Gastrocnemius medialis (tissue), 4 donors: ENCODE measurements at regions not wholly inside any gene's neighbourhood (a gene's known extent, or its start where the extent isn't known, plus 50 kb on each side); places are given as distances from the start of the nearest gene placed in this dataset.

ENCODE experiments used
- ATAC-seq, 2 donors: fragments of 150-250 bp; one replicate each; pipeline ENCODE4 v1.9.1; 2016
- DNase-seq, 2 donors: peaks; one replicate each; pipeline ENCODE4 v3.0.0-alpha.2; 2019
- H3K27ac ChIP-seq, 4 donors: fragments of 200-600 bp; sonication (generic); 1 replicate in 1 of 4; 2 replicates in 3 of 4; pipeline ENCODE4 v1.5.1; 2016 to 2018; ENCODE audit warnings: mild to moderate bottlenecking in 2 of 4, moderate library complexity in 1 of 4
- H3K27me3 ChIP-seq, 3 donors: fragments of 200-600 bp; sonication (generic) in 2 of 3; 1 replicate in 1 of 3; 2 replicates in 2 of 3; pipeline versions ENCODE4 v1.5.1 to v1.6.0; 2016 to 2019; ENCODE audit warnings: mild to moderate bottlenecking in 1 of 3, moderate library complexity in 1 of 3
- H3K36me3 ChIP-seq, 2 donors: fragments of 200-600 bp; sonication (generic) in 1 of 2; one replicate each; pipeline ENCODE4 v1.5.1; 2017 to 2018
- H3K4me1 ChIP-seq, 2 donors: fragments of 200-600 bp; sonication (generic) in 1 of 2; one replicate each; pipeline ENCODE4 v1.5.1; 2016 to 2017; ENCODE audit warnings: mild to moderate bottlenecking in 2 of 2
- H3K4me3 ChIP-seq, 4 donors: fragments of 200-600 bp; sonication (generic) in 3 of 4; 1 replicate in 1 of 4; 2 replicates in 3 of 4; pipeline ENCODE4 v1.5.1; 2016 to 2019; ENCODE audit warnings: mild to moderate bottlenecking in 2 of 4
- H3K9me3 ChIP-seq, 3 donors: fragments of 200-600 bp; sonication (generic) in 2 of 3; 1 replicate in 1 of 3; 2 replicates in 2 of 3; pipeline ENCODE4 v1.5.1; 2016 to 2019
- CTCF ChIP-seq, 5 experiments: fragments of 450-650 bp in 3 of 5; fragments of 200-600 bp in 2 of 5; sonication (generic) in 2 of 5; IDR thresholded peaks in 4 of 5; conservative IDR thresholded peaks in 1 of 5; 1 replicate in 4 of 5; 2 replicates in 1 of 5; pipeline ENCODE4 v1.5.1; 2016 to 2019; ENCODE audit warnings: antibody characterized with exemption in 5 of 5, mild to moderate bottlenecking in 3 of 5, moderate library complexity in 3 of 5
- POLR2A ChIP-seq, 2 donors: fragments of 450-650 bp; IDR thresholded peaks; one replicate each; pipeline ENCODE4 v1.6.1; 2017; ENCODE audit warnings: antibody characterized with exemption in 2 of 2, mild to moderate bottlenecking in 2 of 2, moderate library complexity in 2 of 2
- in situ Hi-C, 4 donors: fragments of 200-750 bp; cut with MboI; loops; one replicate each; pipeline versions ENCODE4 v1.15.0 to v1.8.0; 2017; ENCODE audit warnings: low sequenced_read_pairs in 4 of 4
- intact Hi-C: fragments of 100-400 bp; cut with DNase I; formaldehyde crosslinking; loops from one replicate; pipeline ENCODE4 v1.15.1; 2023; ENCODE audit warnings: low total_unique reads

DNA sequence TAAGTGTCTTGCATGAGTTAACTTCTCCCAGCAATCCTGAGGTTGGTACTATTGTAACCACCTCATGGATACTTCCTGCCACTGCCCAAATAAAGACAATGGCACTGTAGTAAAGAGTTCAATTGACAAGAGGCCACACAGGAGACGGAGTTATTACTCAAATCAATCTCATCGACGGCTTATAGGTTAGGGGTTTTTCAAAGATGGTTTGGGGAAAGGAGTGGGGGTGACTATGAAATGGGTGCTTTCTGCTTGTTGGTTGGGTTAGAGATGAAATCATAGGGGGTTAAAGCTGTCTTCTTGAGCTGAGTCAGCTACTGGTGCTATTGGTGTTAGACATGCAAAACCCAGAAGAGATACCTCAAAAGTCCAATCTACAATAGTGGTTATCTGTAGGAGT, 1258.0 kb upstream of the ZEB2 start:
- no peaks in the 10 kb centered on the region for H3K36me3 ChIP-seq
- intact Hi-C loops, result no loop called here
- H3K4me1 ChIP-seq, result no peaks in the 10 kb centered on the region
- ATAC-seq (no peak), DNase-seq (no peak)
- no peaks in the 10 kb centered on the region for H3K9me3 ChIP-seq
- H3K27me3 ChIP-seq, result no peaks in the 10 kb centered on the region
- no peak overlapping the region for H3K27ac ChIP-seq
- in situ Hi-C loops, result no loop called here
- TF ChIP-seq CTCF (IDR thresholded peaks at IDR 0.05 in 4 of 5, conservative IDR thresholded peaks at IDR 0.05 in 1 of 5) (no peak), POLR2A (IDR thresholded peaks at IDR 0.05) (no peak)
- no peak overlapping the region for H3K4me3 ChIP-seq

DNA sequence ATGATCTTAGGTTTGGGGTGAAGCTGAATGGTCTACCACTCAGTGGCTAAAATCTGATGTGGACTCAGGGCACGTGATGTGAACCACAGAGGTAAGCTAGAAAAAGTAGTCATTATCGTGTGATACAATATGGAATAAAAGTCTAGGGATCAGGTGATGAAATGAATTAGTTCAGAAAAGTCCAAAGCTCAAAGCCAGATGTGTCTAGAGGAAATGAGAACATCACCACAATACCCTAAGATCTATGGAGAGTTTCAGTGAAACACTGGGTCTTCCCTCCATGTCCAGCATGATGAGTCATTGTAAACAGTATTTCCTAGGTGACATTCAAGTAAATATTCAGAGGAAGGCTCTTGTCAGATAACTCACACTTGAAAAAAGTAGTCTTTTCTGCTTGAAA, 1257.4 kb upstream of the ZEB2 start:
- Histone ChIP-seq H3K36me3 (no peaks in the 10 kb centered on the region), H3K27ac (no peak overlapping the region), H3K9me3 (no peaks in the 10 kb centered on the region), H3K4me3 (no peak overlapping the region), H3K4me1 (no peaks in the 10 kb centered on the region), H3K27me3 (no peaks in the 10 kb centered on the region)
- intact Hi-C loops (no loop called here), in situ Hi-C loops (no loop called here)
- ATAC-seq (no peak), DNase-seq (no peak)
- no peak for TF ChIP-seq CTCF (IDR thresholded peaks at IDR 0.05 in 4 of 5, conservative IDR thresholded peaks at IDR 0.05 in 1 of 5)
- no peak for TF ChIP-seq POLR2A (IDR thresholded peaks at IDR 0.05)

GRCh38 chr2:145775591-145775990, 1255.7 kb upstream of the ZEB2 start:
- Histone ChIP-seq H3K36me3 (no peaks in the 10 kb centered on the region), H3K27ac (no peak overlapping the region), H3K27me3 (no peaks in the 10 kb centered on the region), H3K4me3 (no peak overlapping the region), H3K4me1 (no peaks in the 10 kb centered on the region), H3K9me3 (no peaks in the 10 kb centered on the region)
- TF ChIP-seq POLR2A (IDR thresholded peaks at IDR 0.05) (no peak), CTCF (IDR thresholded peaks at IDR 0.05 in 4 of 5, conservative IDR thresholded peaks at IDR 0.05 in 1 of 5) (no peak)
- in situ Hi-C loops (no loop called here), intact Hi-C loops (no loop called here)
- ATAC-seq (no peak), DNase-seq (no peak)

GRCh38 chr2:145771525-145771924, 1251.6 kb upstream of the ZEB2 start:
- H3K36me3 ChIP-seq, result no peaks in the 10 kb centered on the region
- DNase-seq (no peak), ATAC-seq (no peak)
- no peak overlapping the region for H3K4me3 ChIP-seq
- in situ Hi-C loops (no loop called here), intact Hi-C loops (no loop called here)
- no peak for TF ChIP-seq POLR2A (IDR thresholded peaks at IDR 0.05)
- no peak for TF ChIP-seq CTCF (IDR thresholded peaks at IDR 0.05 in 4 of 5, conservative IDR thresholded peaks at IDR 0.05 in 1 of 5)
- H3K27me3 ChIP-seq, result no peaks in the 10 kb centered on the region
- H3K4me1 ChIP-seq, result no peaks in the 10 kb centered on the region
- no peaks in the 10 kb centered on the region for H3K9me3 ChIP-seq
- no peak overlapping the region for H3K27ac ChIP-seq

GRCh38 chr2:145769011-145769716, 1249.2 kb upstream of the ZEB2 start:
- TF ChIP-seq POLR2A (IDR thresholded peaks at IDR 0.05), result no peak
- no peak for TF ChIP-seq CTCF (IDR thresholded peaks at IDR 0.05 in 4 of 5, conservative IDR thresholded peaks at IDR 0.05 in 1 of 5)

More at GRCh38 chr2:145769011-145769716, 1249.2 kb upstream of the ZEB2 start:
- Histone ChIP-seq H3K36me3 (no peaks in the 10 kb centered on the region), H3K4me3 (no peak overlapping the region), H3K9me3 (no peaks in the 10 kb centered on the region), H3K4me1 (no peaks in the 10 kb centered on the region), H3K27me3 (no peaks in the 10 kb centered on the region), H3K27ac (no peak overlapping the region)
- intact Hi-C loops (no loop called here), in situ Hi-C loops (no loop called here)
- no peak for DNase-seq
- no peak for ATAC-seq
